Panc1 (cell line): ENCODE measurements at regions not wholly inside any gene's neighbourhood (a gene's known extent, or its start where the extent isn't known, plus 50 kb on each side); places are given as distances from the start of the nearest gene placed in this dataset.

ENCODE experiments used
- ATAC-seq: fragments of 200-7000 bp; cut with Tn5 transposase; 2 replicates; pipeline ENCODE4 v1.9.1; 2020; ENCODE audit warnings: mild to moderate bottlenecking, moderate library complexity
- BruUV-seq: library from RNA; stranded (reverse); fragments of 400-500 nt; replicated peaks from 2 replicates; lab custom pipeline; 2021; lab: Mats Ljungman, UMichigan
- CTCF ChIA-PET: fragments of 300-600 bp; sonication (Branson Sonifier 250); formaldehyde crosslinking; loops from one replicate; lab custom pipeline; 2022; ENCODE audit warnings: antibody characterized with exemption; lab: Charles Lee
- POLR2A ChIA-PET: fragments of 300-600 bp; sonication (Branson Sonifier 250); formaldehyde crosslinking; loops from one replicate; lab custom pipeline; 2022; ENCODE audit warnings: antibody characterized with exemption; lab: Charles Lee
- DNase-seq: peaks from one replicate; pipeline ENCODE4 v3.0.0-alpha.2; 2010; ENCODE audit warnings: low read depth, low spot score
- H3K27ac ChIP-seq: 2 replicates; pipeline ENCODE4 v1.5.1; 2011; ENCODE audit warnings: mild to moderate bottlenecking, low read length, inconsistent platforms
- H3K27me3 ChIP-seq: fragments of 200-500 bp; sonication (Bioruptor generic); 2 replicates; pipeline ENCODE4 v1.6.0; 2014; ENCODE audit warnings: low read length, inconsistent platforms; ENCODE audit not compliant: control insufficient read depth, insufficient read depth
- H3K36me3 ChIP-seq: fragments of 200-500 bp; sonication (Bioruptor generic); 2 replicates; pipeline ENCODE4 v1.5.1; 2014; ENCODE audit warnings: inconsistent platforms, mild to moderate bottlenecking, low read length, moderate library complexity; ENCODE audit not compliant: control insufficient read depth, insufficient read depth
- H3K4me1 ChIP-seq: 2 replicates; pipeline ENCODE4 v1.5.1; 2011; ENCODE audit warnings: inconsistent platforms, mild to moderate bottlenecking, low read length, moderate library complexity; ENCODE audit not compliant: control insufficient read depth, insufficient read depth
- H3K4me3 ChIP-seq, 2 experiments: 2 replicates each; pipeline ENCODE4 v1.5.1; 2011 to 2012; ENCODE audit warnings: low read depth in 2 of 2, low read length in 2 of 2, mild to moderate bottlenecking in 2 of 2, inconsistent platforms in 1 of 2, moderate library complexity in 1 of 2
- H3K9me3 ChIP-seq: fragments of 200-500 bp; sonication (Bioruptor generic); 2 replicates; pipeline ENCODE4 v1.5.1; 2014; ENCODE audit warnings: low read depth, mild to moderate bottlenecking, inconsistent platforms, low read length, moderate library complexity; ENCODE audit not compliant: control insufficient read depth, insufficient read depth
- CTCF ChIP-seq: fragments of 450-650 bp; IDR thresholded peaks from 2 replicates; pipeline ENCODE4 v1.5.1; 2017; ENCODE audit warnings: mild to moderate bottlenecking
- POLR2AphosphoS5 ChIP-seq: IDR thresholded peaks from 2 replicates; pipeline ENCODE4 v1.6.1; 2012; ENCODE audit warnings: mild to moderate bottlenecking, low read depth, low read length, moderate library complexity
- REST ChIP-seq, 2 experiments: IDR thresholded peaks; 2 replicates each; pipeline ENCODE4 v1.6.1; 2011 to 2012; ENCODE audit warnings: low read depth in 2 of 2, control low read depth in 1 of 2, low read length in 1 of 2, mild to moderate bottlenecking in 1 of 2, moderate library complexity in 1 of 2; ENCODE audit not compliant: insufficient read depth in 1 of 2
- SIN3A ChIP-seq: IDR thresholded peaks from 2 replicates; pipeline ENCODE4 v1.6.1; 2012; ENCODE audit warnings: low read depth, mild to moderate bottlenecking, low read length, moderate library complexity, borderline replicate concordance; ENCODE audit not compliant: insufficient read depth
- TCF7L2 ChIP-seq: IDR thresholded peaks from 2 replicates; pipeline ENCODE4 v1.6.1; 2011; ENCODE audit warnings: mild to moderate bottlenecking, low read depth, low read length, inconsistent platforms
- in situ Hi-C: cut with HindIII; loops from 2 replicates; pipeline ENCODE4 v1.10.0; 2016; ENCODE audit warnings: low sequenced_read_pairs, low pct_unique_long_range_greater_than_20kb
- intact Hi-C: fragments of 100-400 bp; cut with micrococcal nuclease; formaldehyde crosslinking; loops from one replicate; pipeline ENCODE4 v1.10.0; 2022; ENCODE audit not compliant: unreplicated experiment

- no peaks in the 10 kb centered on the region for H3K36me3 ChIP-seq
- TF ChIP-seq CTCF = no peak
- TF ChIP-seq TCF7L2 = no peak
- no peak for TF ChIP-seq REST (IDR thresholded peaks at IDR 0.05; ENCODE audit: insufficient read depth in 1 of 2, low read depth in 2 of 2, low read length in 1 of 2)
- TF ChIP-seq SIN3A = no peak
- no peak for TF ChIP-seq POLR2AphosphoS5
- no peaks in the 10 kb centered on the region for H3K4me1 ChIP-seq
- H3K27me3 ChIP-seq = no peaks in the 10 kb centered on the region
- in situ Hi-C loops (no loop called here), intact Hi-C loops (no loop called here)
- CTCF ChIA-PET = no interaction called here
- ATAC-seq (no peak), DNase-seq (no peak)
- no TSS peak for BruUV-seq
- H3K9me3 ChIP-seq = no peaks in the 10 kb centered on the region
- H3K4me3 ChIP-seq = no peak overlapping the region
- no peak overlapping the region for H3K27ac ChIP-seq
- POLR2A ChIA-PET = no interaction called here
These were observed 713.1 kb downstream of the DCDC2C start for GRCh38 chr2:4416431-4416830.

- no peak overlapping the region for H3K4me3 ChIP-seq
- ChIA-PET POLR2A (no interaction called here), CTCF (no interaction called here)
- in situ Hi-C loops = no loop called here
- intact Hi-C loops = no loop called here
- TF ChIP-seq POLR2AphosphoS5 = no peak
- no peak for TF ChIP-seq REST (IDR thresholded peaks at IDR 0.05; ENCODE audit: insufficient read depth in 1 of 2, low read depth in 2 of 2, low read length in 1 of 2)
- TF ChIP-seq SIN3A = no peak
- TF ChIP-seq TCF7L2 = no peak
- TF ChIP-seq CTCF = no peak
- H3K27me3 ChIP-seq = no peaks in the 10 kb centered on the region
- BruUV-seq = no TSS peak
- no peaks in the 10 kb centered on the region for H3K9me3 ChIP-seq
- ATAC-seq (no peak), DNase-seq (no peak)
- H3K36me3 ChIP-seq = no peaks in the 10 kb centered on the region
- H3K27ac ChIP-seq = no peak overlapping the region
- H3K4me1 ChIP-seq = no peaks in the 10 kb centered on the region
These were observed 714.4 kb downstream of the DCDC2C start for GRCh38 chr2:4417771-4418170.
